Stimulated activated naive B cell treated with anti-CD40 and anti-IgM and Interleukin-4, amounts not matched to agents 10 μg/mL and 1 μg/mL and 100 μg/mL, for 72 hours (primary cell): ENCODE measurements at regions not wholly inside any gene's neighbourhood (a gene's known extent, or its start where the extent isn't known, plus 50 kb on each side); places are given as distances from the start of the nearest gene placed in this dataset.

ENCODE experiments used
- ATAC-seq, 2 donors: fragments of 150-1000 bp; cut with Tn5 transposase; replicated peaks; 2 replicates each; pipeline ENCODE4 v1.10.0; 2021; ENCODE audit warnings: moderate library complexity in 1 of 2
- DNase-seq: peaks from one replicate; pipeline ENCODE4 v3.0.0; 2021
- H3K27ac Mint-ChIP-seq: one replicate; pipeline ENCODE4 v1.8.0; 2022; ENCODE audit warnings: mild to moderate bottlenecking, mixed read lengths
- H3K27me3 Mint-ChIP-seq, 2 donors: one replicate each; pipeline ENCODE4 v1.8.0; 2022; ENCODE audit warnings: mixed read lengths in 2 of 2
- H3K36me3 Mint-ChIP-seq, 2 donors: one replicate each; pipeline ENCODE4 v1.8.0; 2022; ENCODE audit warnings: mixed read lengths in 2 of 2, mild to moderate bottlenecking in 1 of 2
- H3K4me1 Mint-ChIP-seq, 2 donors: one replicate each; pipeline ENCODE4 v1.8.0; 2022; ENCODE audit warnings: mixed read lengths in 2 of 2, mild to moderate bottlenecking in 1 of 2
- H3K4me3 Mint-ChIP-seq, 2 donors: one replicate each; pipeline ENCODE4 v1.8.0; 2022; ENCODE audit warnings: mild to moderate bottlenecking in 2 of 2, mixed read lengths in 2 of 2, moderate library complexity in 1 of 2
- H3K9me3 Mint-ChIP-seq, 2 donors: one replicate each; pipeline ENCODE4 v1.8.0; 2022; ENCODE audit warnings: mixed read lengths in 2 of 2, mild to moderate bottlenecking in 1 of 2

DNA sequence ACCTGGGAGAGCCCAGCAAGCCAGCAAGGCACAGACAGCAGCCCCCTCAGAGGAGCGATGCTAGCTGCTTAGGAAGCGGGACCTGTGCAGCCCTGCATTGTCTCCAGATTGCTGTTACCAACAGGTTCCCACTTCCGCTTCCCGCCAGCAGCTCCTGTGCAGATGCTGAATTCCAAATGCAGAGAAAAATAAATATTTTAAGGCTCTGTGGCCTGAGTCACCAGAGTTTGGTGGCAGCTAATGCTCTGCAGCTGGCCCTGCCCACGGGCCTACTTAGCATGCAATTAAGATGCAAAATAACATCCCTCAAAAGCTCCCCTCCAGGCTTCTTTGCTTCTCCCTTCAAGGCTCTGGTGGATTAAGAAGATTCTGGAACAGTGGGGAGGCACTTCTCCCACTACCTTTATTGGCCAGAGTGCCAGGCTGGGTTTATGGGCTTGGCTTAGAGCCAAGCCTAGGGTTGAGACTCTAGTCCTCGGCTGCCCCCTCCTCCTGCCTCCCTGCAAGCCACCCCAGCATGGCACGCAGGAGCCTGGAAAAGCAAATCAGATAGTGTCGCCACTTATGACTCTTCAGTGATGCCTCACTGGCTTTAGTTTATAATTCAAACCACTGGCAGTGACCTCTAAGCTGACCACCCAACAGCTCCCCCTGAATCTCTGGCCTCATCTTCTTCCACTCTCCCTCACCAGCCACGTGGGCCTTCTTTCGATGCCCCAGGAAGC is 207.1 kb upstream of the ZC3H12A start:
- no peaks in the 10 kb centered on the region for H3K36me3 Mint-ChIP-seq
- H3K4me1 Mint-ChIP-seq = peaks cover 0 to 5% of the 10 kb centered on the region in 2 donors
- H3K9me3 Mint-ChIP-seq = peaks cover 4% of the 10 kb centered on the region in 2 donors
- DNase-seq (no peak), ATAC-seq (peak in 1 of 2 donors; percentile 14)
- H3K27ac Mint-ChIP-seq = no peak overlapping the region
- H3K4me3 Mint-ChIP-seq = no peak overlapping the region
- H3K27me3 Mint-ChIP-seq = peaks cover 26 to 45% of the 10 kb centered on the region in 2 donors

DNA sequence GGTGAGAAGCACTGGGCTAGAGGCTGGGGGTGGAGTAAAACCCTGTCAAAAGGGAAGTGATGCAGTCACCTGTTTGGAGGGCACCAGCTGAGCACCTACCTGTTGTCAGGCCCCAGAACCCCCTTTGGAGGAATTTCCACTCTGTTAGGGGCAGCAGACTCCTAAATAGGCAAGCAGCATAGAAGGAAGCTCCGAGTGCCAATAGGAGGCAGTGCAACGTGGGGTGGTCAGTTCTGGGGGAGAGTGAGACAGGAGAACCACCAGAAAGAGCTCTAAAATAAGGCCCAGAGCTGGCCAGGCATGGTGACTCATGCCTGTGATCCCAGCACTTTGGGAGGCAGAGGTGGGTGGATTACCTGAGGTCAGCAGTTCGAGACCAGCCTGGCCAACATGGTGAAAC is 203.7 kb upstream of the ZC3H12A start:
- H3K36me3 Mint-ChIP-seq = no peaks in the 10 kb centered on the region
- H3K9me3 Mint-ChIP-seq = no peaks in the 10 kb centered on the region
- H3K4me3 Mint-ChIP-seq = no peak overlapping the region
- H3K27me3 Mint-ChIP-seq = peaks cover 17 to 26% of the 10 kb centered on the region in 2 donors
- H3K4me1 Mint-ChIP-seq = peaks cover 0 to 5% of the 10 kb centered on the region in 2 donors
- ATAC-seq = no peak
- no peak for DNase-seq
- H3K27ac Mint-ChIP-seq = no peak overlapping the region

DNA sequence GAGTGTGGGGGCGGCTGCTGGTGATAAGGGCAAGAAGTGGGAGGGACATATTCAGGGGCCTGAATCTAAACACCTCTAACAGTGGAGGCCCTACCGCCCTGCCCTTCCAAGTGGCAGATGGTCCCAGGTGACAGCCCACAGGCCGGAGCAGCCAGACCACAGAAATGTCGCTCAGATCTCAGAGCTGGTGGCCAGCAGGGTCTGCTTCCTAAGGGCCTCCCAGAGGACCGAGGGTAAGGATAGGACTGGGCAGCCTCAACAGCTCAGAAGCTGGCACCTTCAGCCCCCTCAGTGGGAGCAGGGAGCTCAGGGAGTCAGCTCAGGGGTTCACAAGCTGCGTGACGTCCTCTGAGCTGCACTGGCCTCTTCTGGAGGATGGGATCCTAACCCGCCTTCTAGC is 201.8 kb upstream of the ZC3H12A start:
- no peak for DNase-seq
- no peak overlapping the region for H3K4me3 Mint-ChIP-seq
- no peaks in the 10 kb centered on the region for H3K9me3 Mint-ChIP-seq
- peaks cover 20 to 23% of the 10 kb centered on the region in 2 donors for H3K27me3 Mint-ChIP-seq
- no peaks in the 10 kb centered on the region for H3K36me3 Mint-ChIP-seq
- H3K4me1 Mint-ChIP-seq = no peaks in the 10 kb centered on the region
- H3K27ac Mint-ChIP-seq = no peak overlapping the region
- ATAC-seq = no peak

DNA sequence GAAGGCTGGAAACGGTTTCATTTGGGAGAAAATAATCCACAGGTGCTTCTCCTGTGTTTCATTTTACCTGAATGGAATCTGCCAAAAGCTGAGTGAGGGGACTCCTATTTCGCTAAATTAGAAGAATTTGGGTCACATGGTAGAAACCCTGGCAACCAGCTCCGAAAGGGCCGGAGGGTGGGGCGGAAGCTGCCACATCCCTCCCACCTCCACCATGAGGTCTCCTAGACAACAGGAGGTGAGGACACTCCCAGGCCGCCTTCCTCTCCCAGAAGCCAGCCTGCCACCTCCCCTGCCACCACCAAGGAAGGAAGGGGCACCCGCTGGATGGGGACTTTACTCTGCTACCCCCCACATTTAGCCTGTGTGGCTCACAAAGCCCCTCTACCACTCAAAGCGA is 199.9 kb upstream of the ZC3H12A start:
- DNase-seq (no peak), ATAC-seq (no peak)
- Mint-ChIP-seq H3K9me3 (peaks cover 2 to 5% of the 10 kb centered on the region in 2 donors), H3K4me3 (no peak overlapping the region), H3K27me3 (peaks cover 26 to 33% of the 10 kb centered on the region in 2 donors), H3K27ac (no peak overlapping the region), H3K4me1 (no peaks in the 10 kb centered on the region), H3K36me3 (peaks cover 0 to 2% of the 10 kb centered on the region in 2 donors)

DNA sequence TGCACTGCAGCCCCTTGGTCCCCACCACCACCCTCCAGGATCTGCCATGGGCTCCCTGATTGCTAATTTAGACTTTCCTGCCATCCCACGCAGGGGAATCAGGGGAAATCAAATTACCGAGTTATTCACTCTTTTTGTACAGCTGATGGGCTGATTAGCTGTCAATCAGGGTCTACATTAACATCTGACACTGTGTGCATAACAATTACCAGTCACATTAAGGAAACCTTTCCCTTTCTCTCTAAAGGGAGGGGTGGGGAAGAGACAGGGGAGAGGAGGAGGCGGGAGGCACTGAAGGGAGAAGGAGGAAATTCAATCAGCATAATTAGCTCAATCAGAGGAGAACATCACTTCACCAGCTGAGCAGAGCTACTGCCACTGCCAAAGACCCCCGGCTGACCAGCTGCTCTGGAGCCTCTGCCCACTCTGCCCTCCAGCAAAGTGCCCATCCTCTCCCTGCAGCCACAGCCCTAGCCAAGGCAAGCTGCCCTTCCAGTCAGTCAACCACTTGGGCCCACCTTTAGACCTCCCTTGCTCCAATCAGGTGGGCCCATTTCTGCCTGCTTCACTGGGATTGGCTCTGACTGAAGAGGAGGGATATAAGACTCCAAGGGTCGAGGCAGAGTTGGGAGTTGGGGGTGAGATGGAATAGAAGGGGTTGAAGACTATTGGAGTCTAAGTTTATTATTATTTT is 199.3 kb upstream of the ZC3H12A start:
- DNase-seq = no peak
- peak in 1 of 2 donors; percentile 29 for ATAC-seq
- H3K27me3 Mint-ChIP-seq = peaks cover 32 to 39% of the 10 kb centered on the region in 2 donors
- no peak overlapping the region for H3K4me3 Mint-ChIP-seq
- no peak overlapping the region for H3K27ac Mint-ChIP-seq
- no peaks in the 10 kb centered on the region for H3K4me1 Mint-ChIP-seq
- peaks cover 6 to 8% of the 10 kb centered on the region in 2 donors for H3K36me3 Mint-ChIP-seq
- peaks cover 7 to 11% of the 10 kb centered on the region in 2 donors for H3K9me3 Mint-ChIP-seq

DNA sequence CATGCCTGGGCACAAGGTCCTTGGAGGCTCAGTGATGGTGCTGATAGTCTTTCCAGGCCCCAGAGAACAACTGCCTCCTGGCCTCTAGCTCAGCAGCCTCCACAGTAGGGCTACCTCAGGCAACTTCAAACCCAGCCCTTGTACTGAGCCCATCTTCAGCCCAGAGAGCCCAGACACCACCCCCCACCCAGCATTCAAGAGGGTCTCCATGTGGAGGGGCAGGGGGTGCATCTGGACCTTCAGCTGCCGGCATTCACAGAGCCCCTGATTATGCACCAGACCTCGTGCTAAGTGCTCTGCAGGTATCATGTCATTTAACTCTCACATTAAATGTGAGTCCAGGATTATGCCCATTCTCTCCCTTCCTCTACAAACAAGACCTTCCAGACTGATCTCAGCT is 197.0 kb upstream of the ZC3H12A start:
- ATAC-seq (no peak), DNase-seq (no peak)
- H3K4me1 Mint-ChIP-seq = no peaks in the 10 kb centered on the region
- no peak overlapping the region for H3K27ac Mint-ChIP-seq
- H3K4me3 Mint-ChIP-seq = no peak overlapping the region
- peaks cover 8 to 11% of the 10 kb centered on the region in 2 donors for H3K36me3 Mint-ChIP-seq
- peaks cover 10 to 17% of the 10 kb centered on the region in 2 donors for H3K9me3 Mint-ChIP-seq
- peaks cover 35 to 41% of the 10 kb centered on the region in 2 donors for H3K27me3 Mint-ChIP-seq

DNA sequence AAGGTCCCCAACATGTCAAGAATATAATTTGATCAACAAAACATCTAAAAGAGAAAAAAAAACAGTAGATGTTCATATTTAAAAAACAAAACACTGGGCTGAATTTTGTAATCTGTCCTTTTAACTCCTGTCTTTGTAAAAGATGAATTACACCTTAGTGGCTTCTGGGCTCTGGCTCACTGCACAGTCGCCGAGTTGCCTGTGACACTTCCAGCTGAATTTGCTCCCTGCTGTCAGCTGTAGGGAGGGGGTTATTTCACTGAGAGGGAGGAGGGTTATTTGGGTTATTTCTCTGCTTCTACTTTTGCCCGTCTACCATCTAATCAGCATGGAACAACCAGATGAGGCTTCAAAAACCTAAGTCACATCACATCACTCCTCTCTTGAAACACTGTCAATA is 193.0 kb upstream of the ZC3H12A start:
- Mint-ChIP-seq H3K27ac (no peak overlapping the region), H3K4me3 (no peak overlapping the region), H3K36me3 (peaks cover 8 to 11% of the 10 kb centered on the region in 2 donors), H3K27me3 (peaks cover 37 to 45% of the 10 kb centered on the region in 2 donors), H3K4me1 (no peaks in the 10 kb centered on the region), H3K9me3 (peaks cover 11 to 17% of the 10 kb centered on the region in 2 donors)
- DNase-seq = no peak
- ATAC-seq = no peak

DNA sequence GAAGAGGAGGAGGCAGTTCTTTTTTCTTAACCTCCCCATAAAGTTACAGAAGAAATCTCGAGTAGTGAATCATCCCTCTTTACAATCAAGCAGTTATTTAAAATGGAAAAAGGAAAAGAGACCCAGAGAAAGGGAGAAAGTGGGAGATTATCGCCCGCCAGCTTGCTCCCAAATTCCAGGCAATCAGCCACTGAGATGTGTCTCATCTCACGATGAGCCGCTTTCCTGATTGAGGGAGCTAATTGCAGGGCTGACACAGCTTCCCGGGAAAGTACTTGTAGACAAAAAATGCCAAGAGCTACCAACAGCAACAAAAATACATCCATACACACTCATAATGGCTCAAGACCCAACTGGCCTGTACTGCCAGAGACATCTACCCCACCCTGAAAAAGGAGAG is 191.6 kb upstream of the ZC3H12A start:
- ATAC-seq (no peak), DNase-seq (no peak)
- Mint-ChIP-seq H3K4me3 (no peak overlapping the region), H3K27me3 (peaks cover 30 to 41% of the 10 kb centered on the region in 2 donors), H3K9me3 (peaks cover 14 to 17% of the 10 kb centered on the region in 2 donors), H3K27ac (no peak overlapping the region), H3K36me3 (peaks cover 8 to 11% of the 10 kb centered on the region in 2 donors), H3K4me1 (peaks cover 2 to 3% of the 10 kb centered on the region in 2 donors)

DNA sequence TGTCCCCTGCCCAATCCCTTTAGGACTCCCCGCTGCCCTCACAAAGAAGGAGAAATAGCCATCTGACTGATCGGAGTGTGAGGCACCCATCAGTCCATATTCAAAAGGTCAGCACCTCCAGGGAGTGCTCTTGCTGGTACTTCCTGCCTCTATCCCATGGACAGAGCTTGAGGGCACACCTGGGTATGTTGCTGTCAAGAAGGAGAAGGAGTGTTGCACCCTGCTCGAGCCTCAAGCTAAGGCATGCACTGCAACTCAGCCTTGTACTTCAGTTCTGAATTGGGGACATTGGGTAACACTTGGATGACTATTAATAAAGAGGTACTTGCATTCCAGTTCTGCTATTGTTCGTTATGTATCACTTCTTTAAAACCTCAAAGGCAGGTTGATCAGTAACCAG is 190.3 kb upstream of the ZC3H12A start:
- ATAC-seq (no peak), DNase-seq (no peak)
- Mint-ChIP-seq H3K27me3 (peaks cover 25 to 28% of the 10 kb centered on the region in 2 donors), H3K36me3 (peaks cover 8 to 16% of the 10 kb centered on the region in 2 donors), H3K9me3 (peaks cover 16 to 17% of the 10 kb centered on the region in 2 donors), H3K27ac (no peak overlapping the region), H3K4me1 (peaks cover 13 to 16% of the 10 kb centered on the region in 2 donors), H3K4me3 (no peak overlapping the region)

DNA sequence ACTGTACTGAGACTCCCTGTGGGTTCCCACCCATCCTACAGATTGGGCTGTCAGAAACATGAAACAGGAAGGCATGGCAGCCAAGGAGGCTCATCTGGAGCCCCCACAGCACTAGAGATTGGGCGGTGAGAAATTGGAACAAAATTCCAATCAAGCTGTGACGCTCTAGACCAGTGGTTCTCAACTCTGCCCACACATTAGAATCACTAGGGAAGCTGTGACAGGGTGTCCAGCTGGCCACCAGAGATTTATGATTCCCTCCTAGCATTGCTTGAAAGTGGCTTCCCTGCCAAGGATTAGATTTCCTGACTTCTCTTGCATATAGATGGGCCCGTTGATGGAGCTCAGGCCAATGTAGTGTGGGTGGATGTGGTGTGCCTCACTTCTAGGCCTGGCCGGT is 187.5 kb upstream of the ZC3H12A start:
- H3K4me3 Mint-ChIP-seq = no peak overlapping the region
- H3K27ac Mint-ChIP-seq = no peak overlapping the region
- ATAC-seq = no peak
- H3K36me3 Mint-ChIP-seq = peaks cover 2 to 8% of the 10 kb centered on the region in 2 donors
- H3K4me1 Mint-ChIP-seq = peaks cover 28 to 44% of the 10 kb centered on the region in 2 donors
- peaks cover 3 to 14% of the 10 kb centered on the region in 2 donors for H3K9me3 Mint-ChIP-seq
- DNase-seq = no peak
- peaks cover 9% of the 10 kb centered on the region in 2 donors for H3K27me3 Mint-ChIP-seq

DNA sequence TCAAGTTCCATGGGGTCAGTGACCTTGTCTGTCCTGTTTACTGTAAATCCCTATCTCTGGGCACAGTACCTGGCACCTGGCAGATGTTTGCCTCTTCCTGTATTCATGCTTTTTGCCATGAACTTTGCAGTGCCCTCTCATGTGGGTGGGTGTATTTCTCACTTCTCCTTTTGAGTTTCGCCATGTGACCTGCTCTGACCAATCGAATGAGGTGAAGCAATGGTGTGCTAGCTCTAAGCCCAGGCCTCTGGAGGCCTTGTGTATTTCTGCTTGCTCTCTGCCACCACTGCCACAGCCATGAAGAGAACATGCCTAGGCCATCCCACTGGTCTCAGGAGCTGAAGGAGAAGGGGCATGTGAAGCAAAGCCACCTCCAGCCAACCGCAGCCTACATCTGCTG is 185.5 kb upstream of the ZC3H12A start:
- ATAC-seq (peak; percentile 99 to 100), DNase-seq (peak; percentile 87)
- peak overlapping the region; percentile 37 to 46 for H3K4me3 Mint-ChIP-seq
- H3K9me3 Mint-ChIP-seq = peaks cover 3 to 14% of the 10 kb centered on the region in 2 donors
- H3K27me3 Mint-ChIP-seq = no peaks in the 10 kb centered on the region
- peak overlapping the region; percentile 86 for H3K27ac Mint-ChIP-seq
- H3K4me1 Mint-ChIP-seq = peaks cover 30 to 49% of the 10 kb centered on the region in 2 donors
- H3K36me3 Mint-ChIP-seq = peaks cover 2 to 8% of the 10 kb centered on the region in 2 donors

DNA sequence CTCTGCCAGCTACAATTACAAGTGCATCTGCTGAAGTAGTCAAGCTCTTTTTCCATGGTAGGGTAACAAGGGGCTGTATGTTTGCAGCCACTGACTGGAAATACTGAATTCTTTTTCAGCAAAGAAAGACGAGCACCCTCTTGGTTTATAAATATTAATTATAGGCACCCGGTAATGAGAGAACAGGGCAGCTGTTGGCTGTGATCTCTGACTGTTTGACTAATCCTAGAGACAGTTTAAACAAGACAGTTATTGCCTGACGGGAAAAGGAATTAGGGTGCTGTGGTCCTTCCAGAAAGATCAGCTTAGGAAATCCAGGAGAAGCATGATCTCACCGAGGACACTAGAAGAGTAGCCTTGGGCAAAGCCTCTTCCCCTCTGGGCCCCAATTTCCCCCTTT is 183.7 kb upstream of the ZC3H12A start:
- peak overlapping the region; percentile 47 for H3K27ac Mint-ChIP-seq
- H3K27me3 Mint-ChIP-seq = peaks cover 5 to 9% of the 10 kb centered on the region in 2 donors
- H3K4me1 Mint-ChIP-seq = peaks cover 37 to 57% of the 10 kb centered on the region in 2 donors
- ATAC-seq = no peak
- no peak for DNase-seq
- peaks cover 2 to 8% of the 10 kb centered on the region in 2 donors for H3K36me3 Mint-ChIP-seq
- no peak overlapping the region for H3K4me3 Mint-ChIP-seq
- H3K9me3 Mint-ChIP-seq = peaks cover 3 to 12% of the 10 kb centered on the region in 2 donors

DNA sequence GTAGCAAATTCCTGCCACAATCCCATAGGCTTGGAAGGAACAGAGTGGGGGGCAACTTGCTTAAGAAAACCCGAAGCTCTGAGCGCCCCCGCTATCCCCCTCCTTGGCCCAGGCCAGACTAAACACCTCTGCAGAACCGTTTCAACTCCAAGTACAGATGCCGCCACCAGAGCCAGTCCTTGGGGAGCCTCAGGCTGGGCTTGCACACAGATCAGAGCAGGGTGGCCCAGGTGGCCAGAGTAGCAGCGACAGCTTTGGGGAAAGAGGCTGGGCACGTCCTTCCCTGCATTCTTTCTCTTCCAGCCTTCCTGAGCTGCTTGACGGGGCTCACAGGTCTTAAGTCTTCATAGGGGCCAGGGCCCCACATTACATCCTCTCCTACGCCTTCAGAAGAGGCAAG is 181.6 kb upstream of the ZC3H12A start:
- H3K36me3 Mint-ChIP-seq = peaks cover 2 to 8% of the 10 kb centered on the region in 2 donors
- no peak for ATAC-seq
- H3K4me1 Mint-ChIP-seq = peaks cover 35 to 54% of the 10 kb centered on the region in 2 donors
- H3K9me3 Mint-ChIP-seq = peaks cover 3 to 9% of the 10 kb centered on the region in 2 donors
- DNase-seq = no peak
- no peak overlapping the region for H3K4me3 Mint-ChIP-seq
- H3K27ac Mint-ChIP-seq = no peak overlapping the region
- peaks cover 17 to 18% of the 10 kb centered on the region in 2 donors for H3K27me3 Mint-ChIP-seq

DNA sequence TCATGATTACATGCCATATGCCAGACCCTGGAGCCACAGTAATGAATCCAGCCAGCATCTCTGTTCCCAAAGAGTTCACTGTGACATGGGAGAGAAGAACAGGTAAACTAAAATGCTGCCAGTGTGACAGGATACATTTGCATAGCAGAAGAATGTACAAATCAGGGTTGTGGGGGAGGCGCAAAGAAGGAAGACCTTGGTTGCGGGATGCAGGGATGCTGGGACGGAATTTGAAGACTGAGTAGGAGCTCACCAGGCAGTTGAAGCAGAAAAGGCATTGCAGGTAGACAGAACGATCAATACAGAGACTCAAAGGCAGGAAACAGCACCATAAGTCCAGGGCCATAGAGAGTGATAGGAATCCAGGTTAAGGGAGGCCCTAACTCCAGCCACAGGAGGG is 180.3 kb upstream of the ZC3H12A start:
- peaks cover 24 to 41% of the 10 kb centered on the region in 2 donors for H3K4me1 Mint-ChIP-seq
- peaks cover 2 to 4% of the 10 kb centered on the region in 2 donors for H3K36me3 Mint-ChIP-seq
- peaks cover 25 to 26% of the 10 kb centered on the region in 2 donors for H3K27me3 Mint-ChIP-seq
- H3K9me3 Mint-ChIP-seq = peaks cover 3 to 6% of the 10 kb centered on the region in 2 donors
- H3K27ac Mint-ChIP-seq = no peak overlapping the region
- ATAC-seq = no peak
- DNase-seq = no peak
- H3K4me3 Mint-ChIP-seq = no peak overlapping the region
